Peyer's patch (tissue), 4 donors: ENCODE measurements at regions not wholly inside any gene's neighbourhood (a gene's known extent, or its start where the extent isn't known, plus 50 kb on each side); places are given as distances from the start of the nearest gene placed in this dataset.

Experiments used
- DNase-seq, 3 donors: peaks; one replicate each; pipeline ENCODE4 v3.0.0-alpha.2; 2017 to 2019
- H3K27ac ChIP-seq, 4 donors: fragments of 200-600 bp; sonication (generic); one replicate each; pipeline ENCODE4 v1.5.1; 2016 to 2019
- H3K27me3 ChIP-seq, 2 donors: fragments of 200-600 bp; sonication (generic); one replicate each; pipeline ENCODE4 v1.5.1; 2019
- H3K36me3 ChIP-seq, 3 donors: fragments of 200-600 bp; sonication (generic); one replicate each; pipeline ENCODE4 v1.5.1; 2016 to 2019
- H3K4me1 ChIP-seq, 4 donors: fragments of 200-600 bp; sonication (generic); one replicate each; pipeline ENCODE4 v1.5.1; 2016 to 2019
- H3K4me3 ChIP-seq, 4 donors: fragments of 200-600 bp; sonication (generic); 1 replicate in 3 of 4; 2 replicates in 1 of 4; pipeline ENCODE4 v1.5.1; 2016 to 2019; ENCODE audit warnings: mild to moderate bottlenecking in 1 of 4
- H3K9me3 ChIP-seq, 4 donors: fragments of 200-600 bp; sonication (generic); one replicate each; pipeline ENCODE4 v1.5.1; 2016 to 2019; ENCODE audit warnings: mild to moderate bottlenecking in 1 of 4
- POLR2A ChIP-seq, 2 donors: fragments of 450-650 bp; IDR thresholded peaks; one replicate each; pipeline ENCODE4 v1.5.1; 2017; ENCODE audit warnings: antibody characterized with exemption in 2 of 2, mild to moderate bottlenecking in 2 of 2, moderate library complexity in 2 of 2
- TF ChIP-seq, protein P1 (sequence below), 6 experiments: fragments of 450-650 bp in 4 of 6; fragments of 200-600 bp in 2 of 6; sonication (generic) in 1 of 6; IDR thresholded peaks; one replicate each; pipeline ENCODE4 v1.5.1; 2017 to 2019; ENCODE audit warnings: antibody characterized with exemption in 6 of 6, mild to moderate bottlenecking in 3 of 6, moderate library complexity in 1 of 6

DNA sequence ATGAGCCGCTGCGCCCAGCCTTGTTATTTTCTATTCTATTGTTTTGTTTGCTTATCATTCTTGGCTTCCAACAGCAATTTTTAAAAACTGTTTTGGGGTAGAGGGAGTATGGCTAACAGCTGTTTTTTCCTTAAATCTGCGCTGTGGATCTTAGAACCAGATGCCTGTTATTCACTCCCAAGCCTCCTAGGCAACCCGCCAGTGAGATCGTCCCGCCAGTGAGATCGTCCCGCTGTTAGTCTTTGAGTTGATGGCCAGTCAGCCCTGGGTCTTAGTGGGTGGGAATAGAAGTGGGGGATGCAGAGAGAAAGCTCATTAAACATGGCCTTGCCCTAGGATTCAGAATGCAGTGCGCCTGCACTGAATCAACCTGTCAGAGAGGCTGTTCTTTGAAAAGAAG is 67.3 kb upstream of the BICD1 start:
- DNase-seq = no peak
- Histone ChIP-seq H3K4me1 (no peaks in the 10 kb centered on the region), H3K9me3 (peaks cover 0 to 15% (median 5%) of the 10 kb centered on the region in 4 donors), H3K4me3 (no peak overlapping the region), H3K36me3 (no peaks in the 10 kb centered on the region), H3K27me3 (no peaks in the 10 kb centered on the region), H3K27ac (no peak overlapping the region)
- TF ChIP-seq, protein P1, sequence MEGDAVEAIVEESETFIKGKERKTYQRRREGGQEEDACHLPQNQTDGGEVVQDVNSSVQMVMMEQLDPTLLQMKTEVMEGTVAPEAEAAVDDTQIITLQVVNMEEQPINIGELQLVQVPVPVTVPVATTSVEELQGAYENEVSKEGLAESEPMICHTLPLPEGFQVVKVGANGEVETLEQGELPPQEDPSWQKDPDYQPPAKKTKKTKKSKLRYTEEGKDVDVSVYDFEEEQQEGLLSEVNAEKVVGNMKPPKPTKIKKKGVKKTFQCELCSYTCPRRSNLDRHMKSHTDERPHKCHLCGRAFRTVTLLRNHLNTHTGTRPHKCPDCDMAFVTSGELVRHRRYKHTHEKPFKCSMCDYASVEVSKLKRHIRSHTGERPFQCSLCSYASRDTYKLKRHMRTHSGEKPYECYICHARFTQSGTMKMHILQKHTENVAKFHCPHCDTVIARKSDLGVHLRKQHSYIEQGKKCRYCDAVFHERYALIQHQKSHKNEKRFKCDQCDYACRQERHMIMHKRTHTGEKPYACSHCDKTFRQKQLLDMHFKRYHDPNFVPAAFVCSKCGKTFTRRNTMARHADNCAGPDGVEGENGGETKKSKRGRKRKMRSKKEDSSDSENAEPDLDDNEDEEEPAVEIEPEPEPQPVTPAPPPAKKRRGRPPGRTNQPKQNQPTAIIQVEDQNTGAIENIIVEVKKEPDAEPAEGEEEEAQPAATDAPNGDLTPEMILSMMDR (IDR thresholded peaks at IDR 0.05) = no peak
- no peak for TF ChIP-seq POLR2A (IDR thresholded peaks at IDR 0.05)

DNA sequence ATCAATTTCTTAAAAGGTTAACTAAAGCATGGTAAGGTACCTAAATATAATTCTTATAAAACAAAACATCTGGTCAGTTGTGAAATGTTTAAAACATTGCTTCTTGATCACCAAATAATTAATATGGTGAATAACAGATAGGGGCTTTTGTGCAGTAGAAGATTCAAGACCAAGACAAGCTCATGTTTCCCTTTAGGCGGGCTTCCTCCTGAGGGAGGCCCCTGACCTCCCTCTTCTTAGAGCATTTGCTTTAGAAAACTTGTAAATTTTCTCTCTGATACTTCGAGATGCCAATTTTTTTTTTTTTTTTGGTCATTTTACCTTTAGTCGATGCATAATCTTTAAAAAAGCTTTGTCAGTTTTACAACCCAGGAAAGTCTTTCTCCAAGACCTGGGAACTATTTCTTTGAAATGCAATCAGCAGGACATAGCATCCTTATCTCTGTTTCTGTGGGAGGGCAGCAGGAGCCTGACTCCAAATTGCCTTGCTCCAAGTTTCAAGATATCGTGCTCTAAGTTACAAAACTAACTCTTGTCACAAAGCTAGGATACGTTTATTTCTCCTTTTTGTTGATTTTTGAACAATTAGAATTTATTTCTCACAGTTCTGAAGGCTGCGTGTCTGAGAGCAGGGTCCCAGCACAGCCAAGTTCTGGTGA is 66.6 kb upstream of the BICD1 start:
- DNase-seq = no peak
- Histone ChIP-seq H3K4me3 (no peak overlapping the region), H3K36me3 (no peaks in the 10 kb centered on the region), H3K9me3 (peaks cover 0 to 18% (median 5%) of the 10 kb centered on the region in 4 donors), H3K4me1 (no peaks in the 10 kb centered on the region), H3K27me3 (no peaks in the 10 kb centered on the region), H3K27ac (no peak overlapping the region)
- TF ChIP-seq, protein P1 (IDR thresholded peaks at IDR 0.05) = no peak
- TF ChIP-seq POLR2A (IDR thresholded peaks at IDR 0.05) = no peak

DNA sequence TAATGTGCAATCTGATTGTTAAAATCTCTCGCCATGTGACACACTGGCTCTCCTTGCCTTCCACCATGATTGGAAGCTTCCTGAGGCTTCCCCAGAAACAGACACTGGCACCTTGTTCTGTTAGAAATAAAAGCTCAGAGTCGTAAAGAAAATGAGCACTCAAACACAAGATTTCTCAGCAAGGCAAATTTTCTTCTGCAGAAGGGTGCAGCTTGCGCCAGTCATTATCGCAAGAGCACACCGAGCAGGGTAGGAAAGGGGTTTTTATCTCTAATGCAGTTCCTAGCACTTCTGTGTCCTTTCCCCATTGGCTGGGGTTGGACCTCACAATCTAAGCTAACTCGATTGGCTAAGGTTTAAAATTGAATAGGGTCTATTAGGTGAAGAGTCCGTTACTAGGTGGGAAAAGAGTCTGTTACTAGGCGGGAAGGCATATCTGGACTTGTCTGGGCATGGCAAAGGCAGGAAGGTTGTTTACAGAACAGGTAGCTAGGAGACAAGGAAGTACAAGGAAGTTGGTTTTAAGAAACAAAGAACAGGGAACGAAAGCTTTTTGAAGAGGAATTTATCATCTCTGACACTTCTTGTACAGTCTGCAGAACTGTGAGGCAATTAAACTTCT is 62.6 kb upstream of the BICD1 start:
- no peak overlapping the region for H3K27ac ChIP-seq
- H3K36me3 ChIP-seq = no peaks in the 10 kb centered on the region
- H3K4me3 ChIP-seq = no peak overlapping the region
- no peak for DNase-seq
- peaks cover 0 to 18% (median 5%) of the 10 kb centered on the region in 4 donors for H3K9me3 ChIP-seq
- H3K4me1 ChIP-seq = no peaks in the 10 kb centered on the region
- no peaks in the 10 kb centered on the region for H3K27me3 ChIP-seq
- TF ChIP-seq, protein P1 (IDR thresholded peaks at IDR 0.05) = no peak
- TF ChIP-seq POLR2A (IDR thresholded peaks at IDR 0.05) = no peak

DNA sequence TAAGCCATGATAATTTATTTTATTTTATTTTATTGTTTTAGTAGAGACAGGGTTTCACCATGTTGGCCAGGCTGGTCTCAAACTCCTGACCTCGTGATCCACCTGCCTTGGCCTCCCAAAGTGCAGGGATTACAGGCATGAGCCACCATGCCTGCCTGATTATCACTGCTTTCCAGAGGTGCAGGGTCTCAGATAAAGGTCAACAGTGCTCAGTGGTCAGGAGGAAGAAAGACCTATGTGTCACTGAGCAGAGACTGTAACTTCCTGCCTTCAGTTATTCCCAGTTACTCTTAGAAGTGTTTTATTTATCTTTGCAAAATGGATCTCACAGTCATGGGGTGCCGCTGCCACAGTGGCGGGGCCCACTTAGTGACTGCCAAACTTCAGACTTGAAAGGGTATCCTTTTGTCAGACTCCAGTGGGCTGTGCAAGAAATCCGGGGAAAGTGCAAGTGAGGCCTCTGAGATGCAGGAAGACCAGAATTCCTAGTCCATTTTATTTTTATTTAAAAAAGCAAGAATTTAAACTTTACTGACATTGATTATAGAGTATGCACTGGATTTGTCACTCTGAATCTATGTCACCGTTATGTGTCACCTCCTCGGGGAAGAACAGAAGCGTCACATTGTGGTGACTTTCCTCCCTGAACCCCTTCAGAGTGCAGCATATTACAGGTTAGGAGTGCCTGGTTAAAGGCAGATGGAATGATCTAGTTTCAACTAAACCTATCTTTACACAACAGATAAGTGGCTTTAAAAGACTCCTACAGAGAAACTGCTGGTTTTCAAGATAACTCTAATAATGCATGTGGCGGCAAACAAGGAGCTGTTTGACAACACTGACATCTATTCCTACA is 59.1 kb upstream of the BICD1 start:
- H3K4me3 ChIP-seq = no peak overlapping the region
- H3K27me3 ChIP-seq = no peaks in the 10 kb centered on the region
- H3K9me3 ChIP-seq = peaks cover 0 to 18% (median 5%) of the 10 kb centered on the region in 4 donors
- H3K27ac ChIP-seq = no peak overlapping the region
- no peaks in the 10 kb centered on the region for H3K4me1 ChIP-seq
- TF ChIP-seq POLR2A (IDR thresholded peaks at IDR 0.05) = no peak
- TF ChIP-seq, protein P1 (IDR thresholded peaks at IDR 0.05) = no peak
- H3K36me3 ChIP-seq = no peaks in the 10 kb centered on the region
- no peak for DNase-seq

DNA sequence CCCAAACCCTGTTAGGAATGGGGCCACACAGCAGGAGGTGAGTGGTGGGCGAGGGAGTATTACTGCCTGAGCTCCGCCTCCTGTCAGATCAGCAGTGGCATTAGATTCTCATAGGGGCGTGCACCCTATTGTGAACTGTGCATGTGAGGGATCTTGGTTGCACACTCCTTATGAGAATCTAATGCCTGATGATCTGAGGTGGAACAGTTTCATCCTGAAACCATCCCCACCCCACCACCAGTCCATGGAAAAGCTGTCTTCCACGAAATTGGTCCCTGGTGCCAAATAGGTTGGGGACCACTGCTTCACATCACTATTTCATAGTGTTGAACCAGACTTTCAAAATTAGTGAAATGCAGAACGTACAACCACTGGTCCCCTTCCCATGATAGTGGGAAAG is 57.9 kb upstream of the BICD1 start:
- no peaks in the 10 kb centered on the region for H3K36me3 ChIP-seq
- no peak overlapping the region for H3K4me3 ChIP-seq
- no peaks in the 10 kb centered on the region for H3K4me1 ChIP-seq
- no peaks in the 10 kb centered on the region for H3K27me3 ChIP-seq
- no peak overlapping the region for H3K27ac ChIP-seq
- TF ChIP-seq, protein P1 (IDR thresholded peaks at IDR 0.05) = no peak
- no peak for TF ChIP-seq POLR2A (IDR thresholded peaks at IDR 0.05)
- no peak for DNase-seq
- H3K9me3 ChIP-seq = peaks cover 0 to 9% (median 1%) of the 10 kb centered on the region in 4 donors
